RWPE1 (cell line): ENCODE measurements at regions not wholly inside any gene's neighbourhood (a gene's known extent, or its start where the extent isn't known, plus 50 kb on each side); places are given as distances from the start of the nearest gene placed in this dataset.
"Not testable (repeated sequence)": the region's sequence is repeated elsewhere in the genome, so short reads cannot be mapped to it uniquely, and the experiment has no call there.

Experiments used
- CTCF ChIA-PET: fragments of 350-600 bp; sonication (Branson Sonifier 250); formaldehyde crosslinking; extraction: SDS; loops from one replicate; lab custom pipeline; 2021; lab: Yijun Ruan, JAX
- POLR2A ChIA-PET: fragments of 400-600 bp; formaldehyde crosslinking; extraction: SDS; loops from one replicate; lab custom pipeline; 2020; ENCODE audit warnings: antibody characterized with exemption; ENCODE audit not compliant: low non-redundant PET; lab: Yijun Ruan, JAX
- DNase-seq: peaks from one replicate; pipeline ENCODE4 v3.0.0; 2012; ENCODE audit warnings: low spot score
- H3K27ac ChIP-seq: fragments of 450-650 bp; 2 replicates; pipeline ENCODE4 v1.5.1; 2017
- TF ChIP-seq, protein P1 (sequence below): fragments of 450-650 bp; conservative IDR thresholded peaks from 2 replicates; pipeline ENCODE4 v1.5.1; 2017; ENCODE audit warnings: low read depth, mild to moderate bottlenecking

- DNase-seq, result no peak
- no peak overlapping the region for H3K27ac ChIP-seq
- ChIA-PET POLR2A (no interaction called here), CTCF (no interaction called here)
- TF ChIP-seq, protein P1, sequence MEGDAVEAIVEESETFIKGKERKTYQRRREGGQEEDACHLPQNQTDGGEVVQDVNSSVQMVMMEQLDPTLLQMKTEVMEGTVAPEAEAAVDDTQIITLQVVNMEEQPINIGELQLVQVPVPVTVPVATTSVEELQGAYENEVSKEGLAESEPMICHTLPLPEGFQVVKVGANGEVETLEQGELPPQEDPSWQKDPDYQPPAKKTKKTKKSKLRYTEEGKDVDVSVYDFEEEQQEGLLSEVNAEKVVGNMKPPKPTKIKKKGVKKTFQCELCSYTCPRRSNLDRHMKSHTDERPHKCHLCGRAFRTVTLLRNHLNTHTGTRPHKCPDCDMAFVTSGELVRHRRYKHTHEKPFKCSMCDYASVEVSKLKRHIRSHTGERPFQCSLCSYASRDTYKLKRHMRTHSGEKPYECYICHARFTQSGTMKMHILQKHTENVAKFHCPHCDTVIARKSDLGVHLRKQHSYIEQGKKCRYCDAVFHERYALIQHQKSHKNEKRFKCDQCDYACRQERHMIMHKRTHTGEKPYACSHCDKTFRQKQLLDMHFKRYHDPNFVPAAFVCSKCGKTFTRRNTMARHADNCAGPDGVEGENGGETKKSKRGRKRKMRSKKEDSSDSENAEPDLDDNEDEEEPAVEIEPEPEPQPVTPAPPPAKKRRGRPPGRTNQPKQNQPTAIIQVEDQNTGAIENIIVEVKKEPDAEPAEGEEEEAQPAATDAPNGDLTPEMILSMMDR, result no peak
Measured at GRCh38 chr5:84961193-84961592, 576.5 kb upstream of the EDIL3 start.

- POLR2A ChIA-PET, result no interaction called here
Measured at GRCh38 chr5:84961903-84962302, 577.2 kb upstream of the EDIL3 start.

GRCh38 chr5:84983093-84983492 is 598.4 kb upstream of the EDIL3 start:
- TF ChIP-seq, protein P1, result no peak
- POLR2A ChIA-PET, result no interaction called here
- CTCF ChIA-PET, result no interaction called here
- no peak overlapping the region for H3K27ac ChIP-seq
- no peak for DNase-seq

More at GRCh38 chr5:84961903-84962302, 577.2 kb upstream of the EDIL3 start:
- no peak overlapping the region for H3K27ac ChIP-seq
- DNase-seq, result no peak
- CTCF ChIA-PET, result no interaction called here
- TF ChIP-seq, protein P1, result no peak

DNA sequence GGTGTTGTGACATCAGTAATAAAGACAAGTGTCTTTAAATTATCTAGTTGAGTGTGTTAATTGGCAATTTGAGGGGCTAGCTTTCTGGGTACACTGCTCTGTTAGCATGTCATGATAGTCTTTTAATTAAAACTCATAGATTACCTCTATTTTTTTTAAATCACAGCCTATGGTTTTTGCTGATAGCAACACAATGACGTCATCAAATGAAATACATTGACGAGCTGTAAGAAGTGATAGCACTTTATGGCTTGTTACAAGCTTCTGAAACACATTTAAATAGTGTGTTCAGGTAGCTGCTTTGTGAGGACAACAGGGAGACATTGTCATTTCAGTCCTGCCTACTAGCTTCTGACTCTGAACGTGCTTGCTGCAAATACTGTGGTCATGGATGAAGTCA is 600.5 kb upstream of the EDIL3 start:
- no peak overlapping the region for H3K27ac ChIP-seq
- ChIA-PET CTCF (interaction anchor here (1.0 kb wide), 1 partner anchor 19 kb away, joined by 3 read pairs; no protein-coding TSS in a partner anchor), POLR2A (no interaction called here)
- TF ChIP-seq, protein P1, result no peak
- DNase-seq, result no peak

DNA sequence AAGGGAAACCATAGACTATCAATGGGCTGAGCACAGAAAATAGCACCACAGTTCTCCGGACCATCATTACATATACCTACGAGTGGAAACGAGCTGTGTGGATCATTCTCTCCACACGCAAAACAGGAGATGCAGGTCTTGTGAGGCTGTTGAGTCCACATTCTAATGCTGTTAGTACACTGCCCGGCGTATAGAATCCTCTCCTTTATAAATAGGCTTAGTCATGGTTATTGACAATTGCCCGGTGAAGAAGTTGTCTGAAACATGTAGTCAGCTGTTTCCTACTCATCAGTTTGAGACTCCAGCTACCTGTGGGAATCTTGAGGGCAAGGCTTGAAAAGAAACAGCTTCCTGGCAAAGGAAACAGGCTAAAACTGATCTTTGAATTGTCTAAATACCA is 602.0 kb upstream of the EDIL3 start:
- ChIA-PET CTCF (no interaction called here), POLR2A (no interaction called here)
- TF ChIP-seq, protein P1, result no peak
- no peak overlapping the region for H3K27ac ChIP-seq
- DNase-seq, result no peak

DNA sequence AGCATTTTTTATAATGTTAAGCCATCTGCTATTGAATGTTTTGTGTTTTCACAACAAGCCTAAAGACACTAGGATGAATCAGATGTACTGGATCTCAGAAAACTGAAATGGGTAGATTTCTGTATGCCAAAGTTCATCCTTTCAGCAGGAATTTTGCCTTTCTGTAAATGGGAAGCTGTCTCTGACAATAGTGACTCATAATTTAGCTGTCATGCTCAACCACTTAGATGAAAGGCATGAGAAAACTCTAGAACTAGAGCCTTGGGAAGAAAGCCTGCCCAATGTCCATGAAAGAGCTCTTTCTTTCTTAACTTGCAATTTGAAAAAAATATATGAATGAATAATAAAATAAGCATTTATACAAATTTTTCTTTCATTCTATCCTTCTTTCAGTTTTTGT is 616.0 kb upstream of the EDIL3 start:
- DNase-seq, result no peak
- ChIA-PET CTCF (no interaction called here), POLR2A (no interaction called here)
- H3K27ac ChIP-seq, result no peak overlapping the region
- TF ChIP-seq, protein P1, result no peak

- CTCF ChIA-PET, DNase-seq, H3K27ac ChIP-seq, POLR2A ChIA-PET: not testable (repeated sequence)
Measured at GRCh38 chr5:85002026-85002425, 617.3 kb upstream of the EDIL3 start.
